ENCODE measurements at regions not wholly inside any gene's neighbourhood (a gene's known extent, or its start where the extent isn't known, plus 50 kb on each side); places are given as distances from the start of the nearest gene placed in this dataset.

DNA sequence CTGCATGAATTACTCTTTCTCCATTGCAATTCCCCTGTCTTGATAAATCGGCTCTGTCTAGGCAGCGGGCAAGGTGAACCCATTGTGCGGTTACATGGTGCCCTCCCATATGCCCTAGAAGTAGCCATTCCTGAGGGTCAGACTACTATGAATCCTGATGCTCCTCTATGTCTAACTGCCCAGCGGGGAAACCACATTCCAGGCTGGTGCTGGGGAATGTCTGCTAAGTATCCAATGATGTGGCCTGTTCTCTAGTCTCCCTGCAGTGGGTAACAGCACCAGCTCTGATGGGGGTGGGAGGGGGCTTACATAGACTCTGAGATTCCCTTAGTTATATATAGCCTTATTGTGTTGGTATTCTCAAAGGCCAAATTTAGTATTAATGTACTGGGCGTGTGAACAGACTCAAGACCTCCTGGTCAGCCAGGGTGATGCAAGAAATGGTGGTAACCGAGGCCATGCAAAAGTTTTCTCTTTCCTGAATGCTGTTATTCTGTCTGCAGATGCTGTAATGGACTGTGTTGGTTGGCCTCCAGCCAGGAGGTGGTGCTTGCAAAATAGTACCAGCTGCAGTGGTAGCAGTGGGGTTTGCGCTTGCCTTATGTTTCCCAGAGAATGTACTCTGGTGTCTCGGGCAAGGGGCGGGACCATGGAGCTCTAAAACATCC, 564.8 kb upstream of the SLITRK1 start:
- TF ChIP-seq EZH2 (IDR thresholded peaks at IDR 0.05; ENCODE audit: low read depth, unreplicated experiment) (no peak), POLR2AphosphoS5 (IDR thresholded peaks at IDR 0.05; ENCODE audit: low read depth) (no peak), CREB1 (CRISPR knock-in tag; IDR thresholded peaks at IDR 0.05; ENCODE audit: low read depth) (no peak), ZNF114 (CRISPR knock-in tag; IDR thresholded peaks at IDR 0.05) (no peak), JUNB (IDR thresholded peaks at IDR 0.05; ENCODE audit: unreplicated experiment) (no peak), ZNF331 (CRISPR knock-in tag; IDR thresholded peaks at IDR 0.05; ENCODE audit: low read depth) (no peak), EZH2phosphoT487 (IDR thresholded peaks at IDR 0.05; ENCODE audit: unreplicated experiment) (no peak), NANOG (IDR thresholded peaks at IDR 0.05; ENCODE audit: borderline replicate concordance) (no peak), STAT1 (IDR thresholded peaks at IDR 0.05; ENCODE audit: unreplicated experiment) (no peak)
- TF ChIP-seq, protein P1, sequence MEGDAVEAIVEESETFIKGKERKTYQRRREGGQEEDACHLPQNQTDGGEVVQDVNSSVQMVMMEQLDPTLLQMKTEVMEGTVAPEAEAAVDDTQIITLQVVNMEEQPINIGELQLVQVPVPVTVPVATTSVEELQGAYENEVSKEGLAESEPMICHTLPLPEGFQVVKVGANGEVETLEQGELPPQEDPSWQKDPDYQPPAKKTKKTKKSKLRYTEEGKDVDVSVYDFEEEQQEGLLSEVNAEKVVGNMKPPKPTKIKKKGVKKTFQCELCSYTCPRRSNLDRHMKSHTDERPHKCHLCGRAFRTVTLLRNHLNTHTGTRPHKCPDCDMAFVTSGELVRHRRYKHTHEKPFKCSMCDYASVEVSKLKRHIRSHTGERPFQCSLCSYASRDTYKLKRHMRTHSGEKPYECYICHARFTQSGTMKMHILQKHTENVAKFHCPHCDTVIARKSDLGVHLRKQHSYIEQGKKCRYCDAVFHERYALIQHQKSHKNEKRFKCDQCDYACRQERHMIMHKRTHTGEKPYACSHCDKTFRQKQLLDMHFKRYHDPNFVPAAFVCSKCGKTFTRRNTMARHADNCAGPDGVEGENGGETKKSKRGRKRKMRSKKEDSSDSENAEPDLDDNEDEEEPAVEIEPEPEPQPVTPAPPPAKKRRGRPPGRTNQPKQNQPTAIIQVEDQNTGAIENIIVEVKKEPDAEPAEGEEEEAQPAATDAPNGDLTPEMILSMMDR (conservative IDR thresholded peaks at IDR 0.05; ENCODE audit: low read depth in 2 of 2): no peak
- TF ChIP-seq, protein P2, sequence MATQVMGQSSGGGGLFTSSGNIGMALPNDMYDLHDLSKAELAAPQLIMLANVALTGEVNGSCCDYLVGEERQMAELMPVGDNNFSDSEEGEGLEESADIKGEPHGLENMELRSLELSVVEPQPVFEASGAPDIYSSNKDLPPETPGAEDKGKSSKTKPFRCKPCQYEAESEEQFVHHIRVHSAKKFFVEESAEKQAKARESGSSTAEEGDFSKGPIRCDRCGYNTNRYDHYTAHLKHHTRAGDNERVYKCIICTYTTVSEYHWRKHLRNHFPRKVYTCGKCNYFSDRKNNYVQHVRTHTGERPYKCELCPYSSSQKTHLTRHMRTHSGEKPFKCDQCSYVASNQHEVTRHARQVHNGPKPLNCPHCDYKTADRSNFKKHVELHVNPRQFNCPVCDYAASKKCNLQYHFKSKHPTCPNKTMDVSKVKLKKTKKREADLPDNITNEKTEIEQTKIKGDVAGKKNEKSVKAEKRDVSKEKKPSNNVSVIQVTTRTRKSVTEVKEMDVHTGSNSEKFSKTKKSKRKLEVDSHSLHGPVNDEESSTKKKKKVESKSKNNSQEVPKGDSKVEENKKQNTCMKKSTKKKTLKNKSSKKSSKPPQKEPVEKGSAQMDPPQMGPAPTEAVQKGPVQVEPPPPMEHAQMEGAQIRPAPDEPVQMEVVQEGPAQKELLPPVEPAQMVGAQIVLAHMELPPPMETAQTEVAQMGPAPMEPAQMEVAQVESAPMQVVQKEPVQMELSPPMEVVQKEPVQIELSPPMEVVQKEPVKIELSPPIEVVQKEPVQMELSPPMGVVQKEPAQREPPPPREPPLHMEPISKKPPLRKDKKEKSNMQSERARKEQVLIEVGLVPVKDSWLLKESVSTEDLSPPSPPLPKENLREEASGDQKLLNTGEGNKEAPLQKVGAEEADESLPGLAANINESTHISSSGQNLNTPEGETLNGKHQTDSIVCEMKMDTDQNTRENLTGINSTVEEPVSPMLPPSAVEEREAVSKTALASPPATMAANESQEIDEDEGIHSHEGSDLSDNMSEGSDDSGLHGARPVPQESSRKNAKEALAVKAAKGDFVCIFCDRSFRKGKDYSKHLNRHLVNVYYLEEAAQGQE (IDR thresholded peaks at IDR 0.05; ENCODE audit: unreplicated experiment): no peak
- TF ChIP-seq, protein P3, sequence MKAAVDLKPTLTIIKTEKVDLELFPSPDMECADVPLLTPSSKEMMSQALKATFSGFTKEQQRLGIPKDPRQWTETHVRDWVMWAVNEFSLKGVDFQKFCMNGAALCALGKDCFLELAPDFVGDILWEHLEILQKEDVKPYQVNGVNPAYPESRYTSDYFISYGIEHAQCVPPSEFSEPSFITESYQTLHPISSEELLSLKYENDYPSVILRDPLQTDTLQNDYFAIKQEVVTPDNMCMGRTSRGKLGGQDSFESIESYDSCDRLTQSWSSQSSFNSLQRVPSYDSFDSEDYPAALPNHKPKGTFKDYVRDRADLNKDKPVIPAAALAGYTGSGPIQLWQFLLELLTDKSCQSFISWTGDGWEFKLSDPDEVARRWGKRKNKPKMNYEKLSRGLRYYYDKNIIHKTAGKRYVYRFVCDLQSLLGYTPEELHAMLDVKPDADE (IDR thresholded peaks at IDR 0.05): no peak
- TF ChIP-seq, protein P4, sequence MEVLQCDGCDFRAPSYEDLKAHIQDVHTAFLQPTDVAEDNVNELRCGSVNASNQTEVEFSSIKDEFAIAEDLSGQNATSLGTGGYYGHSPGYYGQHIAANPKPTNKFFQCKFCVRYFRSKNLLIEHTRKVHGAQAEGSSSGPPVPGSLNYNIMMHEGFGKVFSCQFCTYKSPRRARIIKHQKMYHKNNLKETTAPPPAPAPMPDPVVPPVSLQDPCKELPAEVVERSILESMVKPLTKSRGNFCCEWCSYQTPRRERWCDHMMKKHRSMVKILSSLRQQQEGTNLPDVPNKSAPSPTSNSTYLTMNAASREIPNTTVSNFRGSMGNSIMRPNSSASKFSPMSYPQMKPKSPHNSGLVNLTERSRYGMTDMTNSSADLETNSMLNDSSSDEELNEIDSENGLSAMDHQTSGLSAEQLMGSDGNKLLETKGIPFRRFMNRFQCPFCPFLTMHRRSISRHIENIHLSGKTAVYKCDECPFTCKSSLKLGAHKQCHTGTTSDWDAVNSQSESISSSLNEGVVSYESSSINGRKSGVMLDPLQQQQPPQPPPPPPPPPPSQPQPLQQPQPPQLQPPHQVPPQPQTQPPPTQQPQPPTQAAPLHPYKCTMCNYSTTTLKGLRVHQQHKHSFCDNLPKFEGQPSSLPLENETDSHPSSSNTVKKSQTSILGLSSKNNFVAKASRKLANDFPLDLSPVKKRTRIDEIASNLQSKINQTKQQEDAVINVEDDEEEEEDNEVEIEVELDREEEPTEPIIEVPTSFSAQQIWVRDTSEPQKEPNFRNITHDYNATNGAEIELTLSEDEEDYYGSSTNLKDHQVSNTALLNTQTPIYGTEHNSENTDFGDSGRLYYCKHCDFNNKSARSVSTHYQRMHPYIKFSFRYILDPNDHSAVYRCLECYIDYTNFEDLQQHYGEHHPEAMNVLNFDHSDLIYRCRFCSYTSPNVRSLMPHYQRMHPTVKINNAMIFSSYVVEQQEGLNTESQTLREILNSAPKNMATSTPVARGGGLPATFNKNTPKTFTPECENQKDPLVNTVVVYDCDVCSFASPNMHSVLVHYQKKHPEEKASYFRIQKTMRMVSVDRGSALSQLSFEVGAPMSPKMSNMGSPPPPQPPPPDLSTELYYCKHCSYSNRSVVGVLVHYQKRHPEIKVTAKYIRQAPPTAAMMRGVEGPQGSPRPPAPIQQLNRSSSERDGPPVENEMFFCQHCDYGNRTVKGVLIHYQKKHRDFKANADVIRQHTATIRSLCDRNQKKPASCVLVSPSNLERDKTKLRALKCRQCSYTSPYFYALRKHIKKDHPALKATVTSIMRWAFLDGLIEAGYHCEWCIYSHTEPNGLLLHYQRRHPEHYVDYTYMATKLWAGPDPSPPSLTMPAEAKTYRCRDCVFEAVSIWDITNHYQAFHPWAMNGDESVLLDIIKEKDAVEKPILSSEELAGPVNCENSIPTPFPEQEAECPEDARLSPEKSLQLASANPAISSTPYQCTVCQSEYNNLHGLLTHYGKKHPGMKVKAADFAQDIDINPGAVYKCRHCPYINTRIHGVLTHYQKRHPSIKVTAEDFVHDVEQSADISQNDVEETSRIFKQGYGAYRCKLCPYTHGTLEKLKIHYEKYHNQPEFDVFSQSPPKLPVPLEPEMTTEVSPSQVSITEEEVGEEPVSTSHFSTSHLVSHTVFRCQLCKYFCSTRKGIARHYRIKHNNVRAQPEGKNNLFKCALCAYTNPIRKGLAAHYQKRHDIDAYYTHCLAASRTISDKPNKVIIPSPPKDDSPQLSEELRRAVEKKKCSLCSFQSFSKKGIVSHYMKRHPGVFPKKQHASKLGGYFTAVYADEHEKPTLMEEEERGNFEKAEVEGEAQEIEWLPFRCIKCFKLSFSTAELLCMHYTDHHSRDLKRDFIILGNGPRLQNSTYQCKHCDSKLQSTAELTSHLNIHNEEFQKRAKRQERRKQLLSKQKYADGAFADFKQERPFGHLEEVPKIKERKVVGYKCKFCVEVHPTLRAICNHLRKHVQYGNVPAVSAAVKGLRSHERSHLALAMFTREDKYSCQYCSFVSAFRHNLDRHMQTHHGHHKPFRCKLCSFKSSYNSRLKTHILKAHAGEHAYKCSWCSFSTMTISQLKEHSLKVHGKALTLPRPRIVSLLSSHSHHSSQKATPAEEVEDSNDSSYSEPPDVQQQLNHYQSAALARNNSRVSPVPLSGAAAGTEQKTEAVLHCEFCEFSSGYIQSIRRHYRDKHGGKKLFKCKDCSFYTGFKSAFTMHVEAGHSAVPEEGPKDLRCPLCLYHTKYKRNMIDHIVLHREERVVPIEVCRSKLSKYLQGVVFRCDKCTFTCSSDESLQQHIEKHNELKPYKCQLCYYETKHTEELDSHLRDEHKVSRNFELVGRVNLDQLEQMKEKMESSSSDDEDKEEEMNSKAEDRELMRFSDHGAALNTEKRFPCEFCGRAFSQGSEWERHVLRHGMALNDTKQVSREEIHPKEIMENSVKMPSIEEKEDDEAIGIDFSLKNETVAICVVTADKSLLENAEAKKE (CRISPR knock-in tag; IDR thresholded peaks at IDR 0.05): no peak
